ENCODE measurements at regions not wholly inside any gene's neighbourhood (a gene's known extent, or its start where the extent isn't known, plus 50 kb on each side); places are given as distances from the start of the nearest gene placed in this dataset.
"Not testable (repeated sequence)": the region's sequence is repeated elsewhere in the genome, so short reads cannot be mapped to it uniquely, and the experiment has no call there.

GRCh38 chr6:86602093-86602492 is 335.2 kb upstream of the HTR1E start:
- DNase-seq, result not testable (repeated sequence)

DNA sequence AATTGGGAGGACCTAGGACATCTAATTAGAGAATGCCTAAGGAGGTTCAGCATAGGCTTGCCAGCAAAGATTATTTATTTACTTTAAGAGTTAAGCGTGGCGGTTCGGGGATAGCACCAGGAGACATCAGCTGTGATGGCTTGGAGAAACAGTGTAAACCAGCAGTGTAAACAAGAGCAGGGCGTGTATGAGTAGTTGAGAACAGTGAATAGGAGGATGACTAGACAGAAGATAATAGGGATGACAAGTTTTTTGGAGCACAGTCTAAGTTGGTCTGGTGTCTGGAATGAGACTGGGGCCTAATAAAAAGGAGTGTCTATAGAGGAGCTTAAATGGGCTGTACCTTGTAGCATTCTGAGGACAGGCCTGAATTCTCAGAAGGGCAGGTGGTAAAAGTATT is 338.4 kb upstream of the HTR1E start:
- DNase-seq, result not testable (repeated sequence)

GRCh38 chr6:86595641-86596040 is 341.7 kb upstream of the HTR1E start:
- DNase-seq, result no peak

DNA sequence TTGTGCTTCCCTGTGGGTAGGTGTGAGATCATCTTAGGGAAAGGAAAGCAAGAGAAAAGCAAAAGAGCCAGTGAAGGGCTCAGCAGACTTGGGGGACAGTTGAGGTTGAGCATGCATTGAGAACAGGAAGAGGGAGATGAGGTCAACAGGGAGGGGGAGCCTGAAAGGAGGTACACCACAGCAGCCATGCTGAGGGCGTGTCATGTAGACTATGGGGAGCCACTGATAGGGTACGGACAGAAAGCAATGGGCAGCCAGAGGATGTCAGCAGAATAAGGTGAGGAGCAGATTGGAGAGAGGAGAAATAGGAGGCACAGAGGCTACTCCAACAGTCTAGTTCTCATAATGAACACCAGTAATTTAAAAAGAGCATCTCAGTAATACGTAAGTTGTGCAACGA is 351.1 kb upstream of the HTR1E start:
- no peak for DNase-seq

DNA sequence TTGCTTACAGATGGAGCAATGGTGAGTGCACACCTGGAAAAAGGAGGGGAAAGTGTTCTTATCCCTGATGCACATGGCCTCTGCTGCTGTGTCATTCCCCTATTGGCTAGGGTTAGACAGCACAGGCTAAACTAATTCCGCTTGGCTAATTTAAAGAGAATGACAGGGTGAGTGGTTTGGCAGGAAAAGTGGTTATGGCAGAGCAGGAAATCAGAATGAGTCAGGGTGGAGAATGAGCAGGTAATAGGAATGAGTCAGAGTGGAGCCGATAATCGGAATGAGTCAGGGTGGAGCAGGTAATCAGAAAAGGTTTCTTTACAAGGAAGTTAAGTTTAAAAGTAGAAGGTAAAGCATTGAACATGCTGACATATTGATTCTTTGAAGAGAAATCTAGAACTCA is 355.5 kb upstream of the HTR1E start:
- DNase-seq, result no peak

- no peak for DNase-seq
These were observed 374.1 kb upstream of the HTR1E start for GRCh38 chr6:86563197-86563596.

- no peak for DNase-seq
These were observed 379.0 kb upstream of the HTR1E start for GRCh38 chr6:86558318-86558717.

DNA sequence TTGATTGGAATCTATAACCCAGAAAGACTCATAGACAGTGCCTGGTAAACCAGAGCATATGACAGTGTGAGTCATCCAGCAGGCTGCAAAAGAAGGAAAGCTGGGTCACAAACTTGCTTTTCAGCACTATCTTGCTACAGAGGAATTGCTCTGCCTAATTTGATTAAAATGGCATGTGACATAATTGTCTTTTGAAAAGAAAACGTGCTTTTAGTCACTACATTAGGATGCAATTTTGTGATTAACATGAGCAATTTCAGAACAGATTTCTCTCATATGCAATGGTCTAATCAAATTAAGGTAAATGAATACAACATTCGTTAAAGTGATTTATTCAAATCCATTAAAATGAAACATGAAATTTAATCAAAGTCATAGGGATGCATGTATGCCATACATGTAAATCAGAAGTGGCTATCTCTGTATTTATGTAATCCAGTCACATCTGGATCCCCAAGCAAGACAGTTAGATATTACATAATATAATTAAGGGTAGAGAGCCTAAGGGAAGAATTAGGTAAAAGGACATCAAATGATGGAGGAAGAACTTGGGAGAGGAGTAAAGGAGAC is 400.0 kb upstream of the HTR1E start:
- DNase-seq, result no peak

- DNase-seq, result no peak
These were observed 401.2 kb upstream of the HTR1E start for GRCh38 chr6:86536121-86536520.

GRCh38 chr6:86535100-86535499 is 402.2 kb upstream of the HTR1E start:
- DNase-seq, result no peak

- DNase-seq, result no peak
These were observed 407.7 kb upstream of the HTR1E start for GRCh38 chr6:86529635-86530034.

GRCh38 chr6:86526238-86526637 is 411.1 kb upstream of the HTR1E start:
- no peak for DNase-seq

GRCh38 chr6:86516087-86516486 is 421.2 kb upstream of the HTR1E start:
- no peak for DNase-seq

- DNase-seq, result no peak
These were observed 425.4 kb upstream of the HTR1E start for GRCh38 chr6:86511962-86512361.

DNA sequence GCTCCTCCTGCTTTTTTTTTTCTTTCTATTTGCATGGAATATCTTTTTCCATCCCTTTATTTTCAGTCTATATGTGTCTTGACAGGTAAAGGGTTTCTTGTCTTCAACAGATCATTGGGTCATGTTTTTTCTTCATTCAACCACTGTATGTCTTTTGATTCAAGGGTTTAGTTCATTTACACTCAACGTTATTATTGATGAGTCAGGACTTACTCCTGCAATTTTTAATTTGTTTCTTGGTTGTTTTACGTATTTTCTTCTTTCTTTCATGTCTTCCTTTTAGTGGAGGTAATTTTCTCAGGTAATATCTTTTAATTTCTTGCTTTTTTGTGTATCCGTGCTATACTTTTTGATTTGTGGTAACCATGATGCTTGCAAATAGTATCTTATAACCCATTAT is 429.1 kb upstream of the HTR1E start:
- DNase-seq, result no peak

- no peak for DNase-seq
These were observed 434.8 kb upstream of the HTR1E start for GRCh38 chr6:86502497-86502896.

DNA sequence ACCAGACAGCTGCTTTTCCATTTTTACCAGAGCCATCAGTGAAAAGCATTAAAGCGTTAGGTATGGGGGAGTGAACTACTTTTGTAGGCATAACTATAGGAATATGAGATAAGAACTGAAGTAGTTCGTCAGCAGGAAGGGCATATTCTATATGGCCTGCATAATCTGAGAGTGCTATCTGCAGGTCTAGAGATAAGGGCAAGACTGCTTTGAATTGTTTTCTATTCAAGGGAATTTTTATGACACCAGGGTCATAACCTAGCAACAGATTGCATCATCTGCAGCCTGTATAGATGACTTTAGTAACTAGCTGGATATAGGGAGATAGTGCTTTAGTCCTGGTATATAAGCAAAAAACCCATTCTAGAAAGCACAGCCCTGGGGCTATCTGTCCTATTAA is 437.3 kb upstream of the HTR1E start:
- DNase-seq, result no peak

- DNase-seq, result not testable (repeated sequence)
These were observed 448.3 kb upstream of the HTR1E start for GRCh38 chr6:86489042-86489441.

GRCh38 chr6:86487660-86488221 is 449.6 kb upstream of the HTR1E start:
- no peak for DNase-seq

DNA sequence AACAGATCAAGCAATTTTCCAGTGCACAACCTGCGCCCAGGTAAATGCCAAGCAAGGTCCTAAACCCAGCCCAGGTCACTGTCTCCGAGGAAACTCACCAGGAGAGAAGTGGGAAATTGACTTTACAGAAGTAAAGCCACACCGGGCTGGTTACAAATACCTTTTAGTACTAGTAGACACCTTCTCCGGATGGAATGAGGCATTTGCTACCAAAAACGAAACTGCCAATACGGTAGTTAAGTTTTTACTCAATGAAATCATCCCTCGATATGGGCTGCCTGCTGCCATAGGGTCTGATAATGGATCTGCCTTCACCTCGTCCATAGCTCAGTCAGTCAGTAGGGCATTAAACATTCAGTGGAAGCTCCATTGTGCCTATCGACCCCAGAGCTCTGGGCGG is 459.0 kb upstream of the HTR1E start:
- not testable (repeated sequence) for DNase-seq

DNA sequence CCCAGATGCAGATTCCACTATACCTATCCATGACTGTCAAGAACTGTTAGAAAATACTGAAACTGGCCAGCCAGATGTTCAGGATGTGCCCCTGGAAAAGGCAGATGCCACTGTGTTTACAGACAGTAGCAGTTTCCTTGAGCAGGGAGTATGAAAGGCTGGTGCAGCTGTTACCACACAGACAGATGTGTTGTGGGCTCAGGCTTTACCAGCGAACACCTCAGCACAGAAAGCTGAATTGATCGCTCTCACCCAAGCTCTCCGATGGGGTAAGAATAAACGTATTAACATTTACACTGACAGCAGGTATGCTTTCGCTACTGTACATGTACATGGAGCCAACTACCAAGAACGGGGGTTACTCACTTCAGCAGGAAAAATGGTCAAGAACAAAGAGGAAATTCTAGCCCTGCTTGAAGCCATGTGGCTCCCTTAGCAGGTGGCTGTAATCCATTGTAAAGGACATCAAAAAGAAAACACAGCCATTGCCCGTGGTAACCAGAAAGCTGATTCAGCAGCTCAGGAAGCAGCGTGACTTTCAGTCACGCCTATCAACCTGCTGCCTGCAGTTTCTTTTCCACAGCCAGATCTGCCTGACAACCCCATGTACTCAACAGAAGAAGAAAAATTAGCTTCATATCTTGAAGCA is 459.7 kb upstream of the HTR1E start:
- no peak for DNase-seq

GRCh38 chr6:86476311-86476710 is 461.0 kb upstream of the HTR1E start:
- DNase-seq, result no peak

GRCh38 chr6:86474081-86474480 is 463.2 kb upstream of the HTR1E start:
- no peak for DNase-seq

DNA sequence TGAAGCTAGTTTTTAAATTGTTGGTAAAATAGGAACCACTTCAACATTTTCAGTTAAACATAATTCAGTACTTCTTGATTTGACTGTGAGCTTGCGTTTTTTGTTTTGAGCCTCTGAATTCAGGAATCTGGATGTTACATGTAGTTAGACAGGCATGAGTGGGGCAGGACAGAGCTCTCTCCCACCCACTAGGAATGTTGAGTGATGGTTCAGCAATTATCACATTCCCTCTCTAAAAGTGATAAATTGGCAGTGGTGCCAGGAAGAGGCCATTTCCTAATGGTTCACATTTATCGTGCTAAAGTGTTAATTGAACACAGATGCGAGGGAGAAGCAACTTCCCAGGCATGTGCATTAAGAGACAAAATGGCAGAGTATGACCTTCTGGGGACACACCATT is 465.5 kb upstream of the HTR1E start:
- no peak for DNase-seq

- DNase-seq, result peak; percentile 76
These were observed 477.4 kb upstream of the HTR1E start for GRCh38 chr6:86459978-86460377.

Measured in NCI-H526 treated with DMSO at 0.1 percent for 48 hours (cell line).